22Rv1 (cell line): ENCODE measurements at regions not wholly inside any gene's neighbourhood (a gene's known extent, or its start where the extent isn't known, plus 50 kb on each side); places are given as distances from the start of the nearest gene placed in this dataset.

Experiments
- ZFX ChIP-seq: fragments of 450-650 bp; IDR thresholded peaks from 2 replicates; pipeline ENCODE4 v1.6.1; 2017; ENCODE audit warnings: antibody characterized with exemption, borderline replicate concordance
- TF ChIP-seq, protein P1 (sequence below): fragments of 450-650 bp; IDR thresholded peaks from 2 replicates; pipeline ENCODE4 v1.5.1; 2017; ENCODE audit warnings: mild to moderate bottlenecking

DNA sequence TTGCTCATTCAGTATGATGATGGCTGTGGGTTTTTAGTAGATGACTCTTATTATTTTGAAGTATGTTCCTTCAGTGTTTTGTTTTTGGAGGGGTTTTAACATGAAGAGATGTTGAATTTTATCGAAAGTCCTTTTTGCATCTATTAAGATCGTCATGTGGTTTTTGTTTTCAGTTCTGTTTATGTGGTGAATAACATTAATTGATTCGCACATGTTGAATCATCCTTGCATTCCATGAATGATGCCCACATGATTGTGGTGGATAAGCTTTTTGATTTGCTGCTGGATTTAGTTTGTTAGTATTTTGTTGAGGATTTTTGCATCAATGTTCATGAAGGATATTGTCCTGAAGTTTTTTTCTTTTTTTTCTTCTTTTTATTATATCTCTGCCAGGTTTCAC is 347.4 kb upstream of the EPHA5 start:
- TF ChIP-seq, protein P1, sequence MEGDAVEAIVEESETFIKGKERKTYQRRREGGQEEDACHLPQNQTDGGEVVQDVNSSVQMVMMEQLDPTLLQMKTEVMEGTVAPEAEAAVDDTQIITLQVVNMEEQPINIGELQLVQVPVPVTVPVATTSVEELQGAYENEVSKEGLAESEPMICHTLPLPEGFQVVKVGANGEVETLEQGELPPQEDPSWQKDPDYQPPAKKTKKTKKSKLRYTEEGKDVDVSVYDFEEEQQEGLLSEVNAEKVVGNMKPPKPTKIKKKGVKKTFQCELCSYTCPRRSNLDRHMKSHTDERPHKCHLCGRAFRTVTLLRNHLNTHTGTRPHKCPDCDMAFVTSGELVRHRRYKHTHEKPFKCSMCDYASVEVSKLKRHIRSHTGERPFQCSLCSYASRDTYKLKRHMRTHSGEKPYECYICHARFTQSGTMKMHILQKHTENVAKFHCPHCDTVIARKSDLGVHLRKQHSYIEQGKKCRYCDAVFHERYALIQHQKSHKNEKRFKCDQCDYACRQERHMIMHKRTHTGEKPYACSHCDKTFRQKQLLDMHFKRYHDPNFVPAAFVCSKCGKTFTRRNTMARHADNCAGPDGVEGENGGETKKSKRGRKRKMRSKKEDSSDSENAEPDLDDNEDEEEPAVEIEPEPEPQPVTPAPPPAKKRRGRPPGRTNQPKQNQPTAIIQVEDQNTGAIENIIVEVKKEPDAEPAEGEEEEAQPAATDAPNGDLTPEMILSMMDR = no peak
- TF ChIP-seq ZFX = no peak
